DOHH2 (cell line): ENCODE measurements at regions not wholly inside any gene's neighbourhood (a gene's known extent, or its start where the extent isn't known, plus 50 kb on each side); places are given as distances from the start of the nearest gene placed in this dataset.

Experiments
- EZH2phosphoT487 ChIP-seq: fragments of 200-600 bp; sonication (generic); IDR thresholded peaks from 2 replicates; pipeline ENCODE4 v1.6.1; 2017; ENCODE audit warnings: borderline replicate concordance, mild to moderate bottlenecking, antibody characterized with exemption, low read length, moderate library complexity, mixed read lengths
- TF ChIP-seq, protein P1 (sequence below): fragments of 200-600 bp; sonication (generic); IDR thresholded peaks from one replicate; pipeline ENCODE4 v1.5.1; 2014; ENCODE audit warnings: antibody characterized with exemption, mild to moderate bottlenecking, low read depth, low read length; ENCODE audit not compliant: poor library complexity, severe bottlenecking

GRCh38 chr14:39665075-39665475 is 232.8 kb upstream of the FBXO33 start:
- TF ChIP-seq, protein P1, sequence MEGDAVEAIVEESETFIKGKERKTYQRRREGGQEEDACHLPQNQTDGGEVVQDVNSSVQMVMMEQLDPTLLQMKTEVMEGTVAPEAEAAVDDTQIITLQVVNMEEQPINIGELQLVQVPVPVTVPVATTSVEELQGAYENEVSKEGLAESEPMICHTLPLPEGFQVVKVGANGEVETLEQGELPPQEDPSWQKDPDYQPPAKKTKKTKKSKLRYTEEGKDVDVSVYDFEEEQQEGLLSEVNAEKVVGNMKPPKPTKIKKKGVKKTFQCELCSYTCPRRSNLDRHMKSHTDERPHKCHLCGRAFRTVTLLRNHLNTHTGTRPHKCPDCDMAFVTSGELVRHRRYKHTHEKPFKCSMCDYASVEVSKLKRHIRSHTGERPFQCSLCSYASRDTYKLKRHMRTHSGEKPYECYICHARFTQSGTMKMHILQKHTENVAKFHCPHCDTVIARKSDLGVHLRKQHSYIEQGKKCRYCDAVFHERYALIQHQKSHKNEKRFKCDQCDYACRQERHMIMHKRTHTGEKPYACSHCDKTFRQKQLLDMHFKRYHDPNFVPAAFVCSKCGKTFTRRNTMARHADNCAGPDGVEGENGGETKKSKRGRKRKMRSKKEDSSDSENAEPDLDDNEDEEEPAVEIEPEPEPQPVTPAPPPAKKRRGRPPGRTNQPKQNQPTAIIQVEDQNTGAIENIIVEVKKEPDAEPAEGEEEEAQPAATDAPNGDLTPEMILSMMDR: no peak
- TF ChIP-seq EZH2phosphoT487: no peak
